ENCODE measurements at regions not wholly inside any gene's neighbourhood (a gene's known extent, or its start where the extent isn't known, plus 50 kb on each side); places are given as distances from the start of the nearest gene placed in this dataset.

GRCh38 chr3:178397202-178397601, 139.0 kb upstream of the KCNMB2 start (continued):
- TF ChIP-seq CHD7 (IDR thresholded peaks at IDR 0.05; ENCODE audit: insufficient replicate concordance, low read length) (no peak), KDM4A (IDR thresholded peaks at IDR 0.05; ENCODE audit: low read depth, low read length, severe bottlenecking) (no peak), RNF2 (IDR thresholded peaks at IDR 0.05; ENCODE audit: borderline replicate concordance, low read depth, low read length, missing control alignments, poor library complexity, severe bottlenecking) (no peak), ZNF274 (IDR thresholded peaks at IDR 0.05; ENCODE audit: borderline replicate concordance, extremely low read depth, low read length) (no peak), SP2 (IDR thresholded peaks at IDR 0.05; ENCODE audit: low read length) (no peak), MAX (IDR thresholded peaks at IDR 0.05) (no peak)
